Astrocyte (in vitro differentiated cells and primary cell): ENCODE measurements at regions not wholly inside any gene's neighbourhood (a gene's known extent, or its start where the extent isn't known, plus 50 kb on each side); places are given as distances from the start of the nearest gene placed in this dataset.
A peak's percentile ranks its signal among the peaks of the same experiment; 100 is the strongest.

Source experiments
- DNase-seq: peaks from one replicate; pipeline ENCODE4 v3.0.0-alpha.2; 2010; ENCODE audit warnings: low read depth
- FAIRE-seq: peaks from 2 replicates; lab custom pipeline; 2011; peaks lifted over from hg19 to GRCh38; lab: Jason Lieb, UNC
- H2AFZ ChIP-seq: 2 replicates; pipeline ENCODE4 v1.6.0; 2012; ENCODE audit warnings: low read depth, low read length, inconsistent platforms
- H3K27ac ChIP-seq: 2 replicates; pipeline ENCODE4 v1.5.1; 2011; ENCODE audit warnings: low read depth, low read length, inconsistent platforms
- H3K27me3 ChIP-seq: 2 replicates; pipeline ENCODE4 v1.6.0; 2011; ENCODE audit warnings: low read length, inconsistent platforms; ENCODE audit not compliant: insufficient read depth
- H3K36me3 ChIP-seq: 2 replicates; pipeline ENCODE4 v1.5.1; 2011; ENCODE audit warnings: low read length, inconsistent platforms; ENCODE audit not compliant: insufficient read depth
- H3K4me1 ChIP-seq: 2 replicates; pipeline ENCODE4 v1.5.1; 2011; ENCODE audit warnings: low read length, inconsistent platforms; ENCODE audit not compliant: insufficient read depth
- H3K4me2 ChIP-seq: 2 replicates; pipeline ENCODE4 v1.6.0; 2012; ENCODE audit warnings: low read length, inconsistent platforms
- H3K4me3 ChIP-seq: 2 replicates; pipeline ENCODE4 v1.5.1; 2011; ENCODE audit warnings: low read depth, mild to moderate bottlenecking, low read length, inconsistent platforms; ENCODE audit not compliant: insufficient read depth
- H3K79me2 ChIP-seq: 2 replicates; pipeline ENCODE4 v1.6.0; 2012; ENCODE audit warnings: mild to moderate bottlenecking, low read length, inconsistent platforms; ENCODE audit not compliant: insufficient read depth
- H3K9ac ChIP-seq: 2 replicates; pipeline ENCODE4 v1.6.0; 2012; ENCODE audit warnings: mild to moderate bottlenecking, low read length, inconsistent platforms
- H3K9me3 ChIP-seq: 2 replicates; pipeline ENCODE4 v1.5.1; 2012; ENCODE audit warnings: low read depth, mild to moderate bottlenecking, low read length, inconsistent platforms; ENCODE audit not compliant: insufficient read depth
- H4K20me1 ChIP-seq: 2 replicates; pipeline ENCODE4 v1.6.0; 2012; ENCODE audit warnings: low read length, inconsistent platforms; ENCODE audit not compliant: insufficient read depth
- H3K27ac Mint-ChIP-seq: one replicate; pipeline ENCODE4 v1.8.0; 2021; ENCODE audit warnings: mild to moderate bottlenecking, mixed read lengths; ENCODE audit not compliant: unreplicated experiment
- H3K27me3 Mint-ChIP-seq: one replicate; pipeline ENCODE4 v1.8.0; 2021; ENCODE audit warnings: low read depth, mixed read lengths; ENCODE audit not compliant: unreplicated experiment
- H3K36me3 Mint-ChIP-seq: one replicate; pipeline ENCODE4 v1.8.0; 2021; ENCODE audit warnings: low read depth, mixed read lengths; ENCODE audit not compliant: unreplicated experiment
- H3K4me1 Mint-ChIP-seq: one replicate; pipeline ENCODE4 v1.8.0; 2021; ENCODE audit warnings: low read depth, mixed read lengths; ENCODE audit not compliant: unreplicated experiment
- H3K4me3 Mint-ChIP-seq: one replicate; pipeline ENCODE4 v1.8.0; 2021; ENCODE audit warnings: mild to moderate bottlenecking, moderate library complexity, mixed read lengths; ENCODE audit not compliant: unreplicated experiment
- H3K9me3 Mint-ChIP-seq: one replicate; pipeline ENCODE4 v1.8.0; 2021; ENCODE audit warnings: mild to moderate bottlenecking, mixed read lengths; ENCODE audit not compliant: unreplicated experiment
- EZH2 ChIP-seq: IDR thresholded peaks from 2 replicates; pipeline ENCODE4 v1.6.1; 2012; ENCODE audit warnings: mild to moderate bottlenecking, low read length, inconsistent platforms; ENCODE audit not compliant: insufficient read depth
- TF ChIP-seq, protein P1 (sequence below): IDR thresholded peaks from 2 replicates; pipeline ENCODE4 v1.5.1; 2011; ENCODE audit warnings: low read depth, mild to moderate bottlenecking, inconsistent platforms, low read length, moderate library complexity; ENCODE audit not compliant: insufficient read depth

DNA sequence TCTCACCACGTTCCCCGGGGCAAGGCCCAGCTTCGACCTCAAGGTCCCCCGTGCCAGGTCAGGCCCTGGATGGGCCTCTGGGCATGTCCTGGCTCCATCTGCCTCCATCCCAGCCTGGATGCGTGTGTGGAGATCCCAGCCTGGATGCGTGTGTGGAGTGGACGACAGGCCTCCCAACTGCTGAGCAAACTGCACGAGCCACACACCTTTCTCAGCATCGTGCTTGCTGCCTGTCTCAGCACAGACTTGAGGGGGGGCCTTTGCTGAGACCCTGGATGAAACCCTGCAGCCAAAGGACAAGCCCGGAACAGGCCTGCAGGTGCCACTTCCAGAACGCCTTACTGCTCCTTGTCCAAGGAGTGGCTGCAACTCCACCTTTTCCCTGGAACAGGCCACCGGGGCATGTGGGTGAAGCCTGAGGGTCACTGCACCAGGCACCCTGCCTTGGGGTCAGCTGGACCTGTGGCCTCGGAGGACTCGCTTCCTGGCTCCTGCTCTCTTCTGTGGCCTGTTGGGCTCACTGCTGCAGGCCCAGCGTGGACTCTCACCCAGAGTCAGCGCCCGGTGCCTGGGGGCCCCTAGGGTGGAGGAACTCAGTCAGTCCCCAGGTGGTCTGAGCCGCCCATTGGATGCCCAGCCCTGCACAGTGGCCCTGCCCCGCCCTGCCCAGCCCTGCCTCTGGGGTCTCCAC lies 176.0 kb downstream of the KIF26A start:
- Mint-ChIP-seq H3K36me3 (no peaks in the 10 kb centered on the region), H3K27me3 (peaks cover 33% of the 10 kb centered on the region), H3K27ac (no peak overlapping the region), H3K9me3 (peaks cover 7% of the 10 kb centered on the region), H3K4me3 (no peak overlapping the region), H3K4me1 (no peaks in the 10 kb centered on the region)
- Histone ChIP-seq H2AFZ (no peak overlapping the region), H3K9ac (no peak overlapping the region), H3K4me3 (no peak overlapping the region), H3K4me1 (no peaks in the 10 kb centered on the region), H3K4me2 (no peak overlapping the region), H3K79me2 (no peaks in the 10 kb centered on the region), H3K27me3 (no peaks in the 10 kb centered on the region), H3K27ac (no peak overlapping the region), H3K36me3 (no peaks in the 10 kb centered on the region), H4K20me1 (no peaks in the 10 kb centered on the region), H3K9me3 (no peaks in the 10 kb centered on the region)
- TF ChIP-seq EZH2: no peak
- TF ChIP-seq, protein P1, sequence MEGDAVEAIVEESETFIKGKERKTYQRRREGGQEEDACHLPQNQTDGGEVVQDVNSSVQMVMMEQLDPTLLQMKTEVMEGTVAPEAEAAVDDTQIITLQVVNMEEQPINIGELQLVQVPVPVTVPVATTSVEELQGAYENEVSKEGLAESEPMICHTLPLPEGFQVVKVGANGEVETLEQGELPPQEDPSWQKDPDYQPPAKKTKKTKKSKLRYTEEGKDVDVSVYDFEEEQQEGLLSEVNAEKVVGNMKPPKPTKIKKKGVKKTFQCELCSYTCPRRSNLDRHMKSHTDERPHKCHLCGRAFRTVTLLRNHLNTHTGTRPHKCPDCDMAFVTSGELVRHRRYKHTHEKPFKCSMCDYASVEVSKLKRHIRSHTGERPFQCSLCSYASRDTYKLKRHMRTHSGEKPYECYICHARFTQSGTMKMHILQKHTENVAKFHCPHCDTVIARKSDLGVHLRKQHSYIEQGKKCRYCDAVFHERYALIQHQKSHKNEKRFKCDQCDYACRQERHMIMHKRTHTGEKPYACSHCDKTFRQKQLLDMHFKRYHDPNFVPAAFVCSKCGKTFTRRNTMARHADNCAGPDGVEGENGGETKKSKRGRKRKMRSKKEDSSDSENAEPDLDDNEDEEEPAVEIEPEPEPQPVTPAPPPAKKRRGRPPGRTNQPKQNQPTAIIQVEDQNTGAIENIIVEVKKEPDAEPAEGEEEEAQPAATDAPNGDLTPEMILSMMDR: no peak
- DNase-seq (no peak), FAIRE-seq (no peak)

DNA sequence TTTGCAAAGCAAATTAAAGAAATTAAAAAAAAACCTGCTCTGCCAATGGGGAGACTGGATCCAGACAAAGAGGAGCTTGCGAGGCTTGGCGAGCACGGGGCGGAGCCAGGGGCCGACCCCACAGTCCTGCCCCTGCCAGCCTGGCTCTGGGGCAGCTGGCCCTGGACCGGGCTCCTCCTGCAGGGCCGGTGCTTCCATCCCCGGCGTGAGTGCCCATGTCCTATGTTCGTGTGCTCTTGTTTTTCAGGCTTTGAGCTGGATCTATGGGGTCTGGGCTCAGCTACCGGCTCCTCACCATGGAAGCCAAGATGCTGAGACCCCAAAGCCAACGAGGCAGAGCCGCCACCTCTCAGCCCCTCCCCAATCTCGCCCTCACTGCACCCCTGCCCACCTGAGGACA lies 176.8 kb downstream of the KIF26A start:
- Mint-ChIP-seq H3K27me3 (peaks cover 32% of the 10 kb centered on the region), H3K27ac (no peak overlapping the region), H3K9me3 (peaks cover 7% of the 10 kb centered on the region), H3K4me3 (no peak overlapping the region), H3K36me3 (no peaks in the 10 kb centered on the region), H3K4me1 (no peaks in the 10 kb centered on the region)
- Histone ChIP-seq H3K9ac (no peak overlapping the region), H3K27me3 (no peaks in the 10 kb centered on the region), H3K79me2 (no peaks in the 10 kb centered on the region), H4K20me1 (no peaks in the 10 kb centered on the region), H2AFZ (no peak overlapping the region), H3K36me3 (no peaks in the 10 kb centered on the region), H3K4me1 (no peaks in the 10 kb centered on the region), H3K4me2 (no peak overlapping the region), H3K4me3 (no peak overlapping the region), H3K9me3 (no peaks in the 10 kb centered on the region), H3K27ac (no peak overlapping the region)
- no peak for FAIRE-seq
- DNase-seq: no peak
- no peak for TF ChIP-seq EZH2
- TF ChIP-seq, protein P1: no peak

DNA sequence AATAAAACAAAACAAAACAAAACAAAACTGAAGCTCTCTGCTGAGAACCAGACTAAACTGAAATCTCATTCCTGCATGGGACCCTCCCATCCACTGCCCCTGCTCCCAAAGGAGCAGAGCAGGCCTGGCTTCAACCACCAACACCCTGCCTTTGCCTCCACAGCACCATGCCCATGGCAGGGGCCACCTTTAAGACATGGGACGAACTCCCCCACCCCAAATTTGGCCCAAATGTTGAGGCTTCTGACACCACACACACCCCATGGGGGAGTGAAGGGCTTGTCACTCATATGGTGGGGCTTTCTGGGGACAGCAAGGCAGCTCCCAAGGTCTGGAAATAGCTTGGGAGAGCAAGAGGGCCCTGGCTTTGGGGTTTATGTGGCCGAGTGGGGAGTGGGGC lies 177.2 kb downstream of the KIF26A start:
- Histone ChIP-seq H3K27ac (no peak overlapping the region), H4K20me1 (no peaks in the 10 kb centered on the region), H3K4me3 (no peak overlapping the region), H3K4me2 (no peak overlapping the region), H3K9ac (no peak overlapping the region), H3K9me3 (no peaks in the 10 kb centered on the region), H3K4me1 (no peaks in the 10 kb centered on the region), H2AFZ (no peak overlapping the region), H3K27me3 (no peaks in the 10 kb centered on the region), H3K79me2 (no peaks in the 10 kb centered on the region), H3K36me3 (no peaks in the 10 kb centered on the region)
- H3K27ac Mint-ChIP-seq: peak overlapping the region; percentile 62
- H3K36me3 Mint-ChIP-seq: no peaks in the 10 kb centered on the region
- H3K9me3 Mint-ChIP-seq: peaks cover 5% of the 10 kb centered on the region
- no peaks in the 10 kb centered on the region for H3K4me1 Mint-ChIP-seq
- DNase-seq (no peak), FAIRE-seq (no peak)
- peaks cover 27% of the 10 kb centered on the region for H3K27me3 Mint-ChIP-seq
- TF ChIP-seq EZH2: no peak
- TF ChIP-seq, protein P1: no peak
- no peak overlapping the region for H3K4me3 Mint-ChIP-seq
